Prostate gland (tissue), 2 donors: ENCODE measurements at regions not wholly inside any gene's neighbourhood (a gene's known extent, or its start where the extent isn't known, plus 50 kb on each side); places are given as distances from the start of the nearest gene placed in this dataset.

ENCODE experiments used
- POLR2A ChIP-seq: fragments of 450-650 bp; IDR thresholded peaks from one replicate; pipeline ENCODE4 v1.6.1; 2016; ENCODE audit warnings: antibody characterized with exemption, mild to moderate bottlenecking
- POLR2AphosphoS5 ChIP-seq: sonication (generic); formaldehyde crosslinking; IDR thresholded peaks from one replicate; pipeline ENCODE4 v1.6.1; 2017; ENCODE audit warnings: antibody characterized with exemption
- TF ChIP-seq, protein P1 (sequence below), 4 experiments: fragments of 200-600 bp in 2 of 4; fragments of 450-650 bp in 2 of 4; sonication (generic) in 2 of 4; IDR thresholded peaks; 1 replicate in 3 of 4; 2 replicates in 1 of 4; pipeline ENCODE4 v1.5.1; 2016 to 2019; ENCODE audit warnings: antibody characterized with exemption in 4 of 4, mild to moderate bottlenecking in 2 of 4, moderate library complexity in 2 of 4

DNA sequence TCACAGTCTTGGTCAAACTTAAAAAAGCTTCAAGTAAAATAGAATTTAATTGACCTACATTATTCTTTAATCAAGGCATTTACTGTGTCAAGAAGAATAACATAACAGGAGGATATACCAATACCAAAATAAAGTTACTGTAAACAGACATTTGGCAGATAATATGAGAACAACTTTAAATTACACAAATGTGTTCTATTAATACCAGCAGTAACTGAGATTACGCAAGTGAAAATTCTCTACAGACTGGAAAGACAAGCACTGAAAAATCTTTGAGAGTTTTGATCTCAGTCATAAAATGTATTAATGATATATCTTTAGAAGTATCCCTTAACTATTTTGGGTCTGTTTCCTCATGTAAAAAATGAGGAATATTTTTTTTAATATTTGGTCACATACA lies 169.2 kb upstream of the SOX5 start:
- TF ChIP-seq POLR2AphosphoS5 (no peak), POLR2A (no peak)
- TF ChIP-seq, protein P1, sequence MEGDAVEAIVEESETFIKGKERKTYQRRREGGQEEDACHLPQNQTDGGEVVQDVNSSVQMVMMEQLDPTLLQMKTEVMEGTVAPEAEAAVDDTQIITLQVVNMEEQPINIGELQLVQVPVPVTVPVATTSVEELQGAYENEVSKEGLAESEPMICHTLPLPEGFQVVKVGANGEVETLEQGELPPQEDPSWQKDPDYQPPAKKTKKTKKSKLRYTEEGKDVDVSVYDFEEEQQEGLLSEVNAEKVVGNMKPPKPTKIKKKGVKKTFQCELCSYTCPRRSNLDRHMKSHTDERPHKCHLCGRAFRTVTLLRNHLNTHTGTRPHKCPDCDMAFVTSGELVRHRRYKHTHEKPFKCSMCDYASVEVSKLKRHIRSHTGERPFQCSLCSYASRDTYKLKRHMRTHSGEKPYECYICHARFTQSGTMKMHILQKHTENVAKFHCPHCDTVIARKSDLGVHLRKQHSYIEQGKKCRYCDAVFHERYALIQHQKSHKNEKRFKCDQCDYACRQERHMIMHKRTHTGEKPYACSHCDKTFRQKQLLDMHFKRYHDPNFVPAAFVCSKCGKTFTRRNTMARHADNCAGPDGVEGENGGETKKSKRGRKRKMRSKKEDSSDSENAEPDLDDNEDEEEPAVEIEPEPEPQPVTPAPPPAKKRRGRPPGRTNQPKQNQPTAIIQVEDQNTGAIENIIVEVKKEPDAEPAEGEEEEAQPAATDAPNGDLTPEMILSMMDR (IDR thresholded peaks at IDR 0.05) = no peak
